Transverse colon (tissue), 4 donors: ENCODE measurements at regions not wholly inside any gene's neighbourhood (a gene's known extent, or its start where the extent isn't known, plus 50 kb on each side); places are given as distances from the start of the nearest gene placed in this dataset.

Source experiments
- DNase-seq: peaks from one replicate; pipeline ENCODE4 v3.0.0-alpha.2; 2019
- H3K27ac ChIP-seq, 4 donors: fragments of 200-600 bp; sonication (generic); 2 replicates each; pipeline ENCODE4 v1.5.1; 2016 to 2018; ENCODE audit warnings: inconsistent platforms in 4 of 4
- H3K27me3 ChIP-seq: fragments of 200-600 bp; sonication (generic); 2 replicates; pipeline ENCODE4 v1.5.1; 2017; ENCODE audit warnings: inconsistent platforms
- H3K36me3 ChIP-seq, 4 donors: fragments of 200-600 bp; sonication (generic); 2 replicates each; pipeline ENCODE4 v1.5.1; 2017 to 2019; ENCODE audit warnings: inconsistent platforms in 4 of 4
- H3K4me1 ChIP-seq, 4 donors: fragments of 200-600 bp; sonication (generic); 2 replicates each; pipeline ENCODE4 v1.5.1; 2017 to 2020; ENCODE audit warnings: inconsistent platforms in 4 of 4
- H3K4me3 ChIP-seq, 4 donors: fragments of 200-600 bp; sonication (generic); 1 replicate in 1 of 4; 2 replicates in 3 of 4; pipeline versions ENCODE4 v1.5.1 to v1.6.1; 2017 to 2019; ENCODE audit warnings: inconsistent platforms in 4 of 4
- H3K9me3 ChIP-seq, 2 donors: fragments of 200-600 bp; sonication (generic); 2 replicates each; pipeline ENCODE4 v1.5.1; 2017 to 2019; ENCODE audit warnings: inconsistent platforms in 2 of 2
- EP300 ChIP-seq: sonication (generic); formaldehyde crosslinking; IDR thresholded peaks from one replicate; pipeline ENCODE4 v1.6.1; 2017; ENCODE audit warnings: antibody characterized with exemption, low read depth
- POLR2A ChIP-seq: fragments of 450-650 bp; IDR thresholded peaks from one replicate; pipeline ENCODE4 v1.6.1; 2016; ENCODE audit warnings: antibody characterized with exemption, mild to moderate bottlenecking, moderate library complexity
- POLR2AphosphoS5 ChIP-seq, 3 donors: sonication (generic); formaldehyde crosslinking; IDR thresholded peaks; one replicate each; pipeline ENCODE4 v1.6.1; 2016; ENCODE audit warnings: antibody characterized with exemption in 3 of 3
- WGBS, 2 donors: methylation state at CpG; one replicate each; pipeline ENCODE4 v1.1.5; 2018; ENCODE audit warnings: low coverage in 1 of 2; 5-methylcytosine and 5-hydroxymethylcytosine counted together
- in situ Hi-C, 4 donors: fragments of 200-750 bp; cut with MboI; loops; one replicate each; pipeline versions ENCODE4 v1.15.0 to v1.15.1; 2017; ENCODE audit warnings: low sequenced_read_pairs in 3 of 4, low pct_ligation_motif_present in 1 of 4, low pct_unique_long_range_greater_than_20kb in 1 of 4
- intact Hi-C: fragments of 100-400 bp; cut with DNase I; formaldehyde crosslinking; loops from one replicate; pipeline ENCODE4 v1.15.1; 2023; ENCODE audit warnings: low total_unique reads
- TF ChIP-seq, protein P1 (sequence below), 5 experiments: fragments of 200-600 bp in 3 of 5; fragments of 450-650 bp in 2 of 5; sonication (generic) in 3 of 5; IDR thresholded peaks; 1 replicate in 2 of 5; 2 replicates in 3 of 5; pipeline ENCODE4 v1.5.1; 2016 to 2017; ENCODE audit warnings: antibody characterized with exemption in 5 of 5, inconsistent platforms in 3 of 5, mild to moderate bottlenecking in 2 of 5, moderate library complexity in 1 of 5

DNA sequence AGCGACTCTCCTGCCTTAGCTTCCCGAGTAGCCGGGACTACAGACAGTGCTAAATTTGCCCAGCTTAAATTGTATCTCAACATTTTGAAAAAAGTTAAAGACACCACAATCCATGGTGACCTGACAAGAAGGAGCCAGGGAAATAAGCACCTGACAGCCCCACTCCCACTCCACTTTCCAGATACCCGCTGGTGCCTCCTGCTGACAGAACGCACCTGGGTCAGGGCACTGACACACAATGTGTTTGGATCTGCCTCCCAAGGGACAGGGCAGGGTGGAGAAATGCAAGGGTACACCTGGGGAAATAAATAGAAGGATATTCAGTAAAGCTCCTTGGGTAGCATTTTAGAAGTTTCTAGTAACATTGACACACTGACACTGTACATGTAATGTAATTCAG lies 58.9 kb upstream of the OPN4 start:
- in situ Hi-C loops: loop anchor here in 1 of 4 donors (25.0 kb wide), 1 partner anchor 208 kb away; no protein-coding TSS in a partner anchor
- H3K4me3 ChIP-seq: no peak overlapping the region
- WGBS, 2 donors: 90 to 100% methylated on average over 3 to 5 of the region's 5 CpGs
- no peaks in the 10 kb centered on the region for H3K36me3 ChIP-seq
- intact Hi-C loops: no loop called here
- DNase-seq: no peak
- no peak overlapping the region for H3K27ac ChIP-seq
- TF ChIP-seq, protein P1, sequence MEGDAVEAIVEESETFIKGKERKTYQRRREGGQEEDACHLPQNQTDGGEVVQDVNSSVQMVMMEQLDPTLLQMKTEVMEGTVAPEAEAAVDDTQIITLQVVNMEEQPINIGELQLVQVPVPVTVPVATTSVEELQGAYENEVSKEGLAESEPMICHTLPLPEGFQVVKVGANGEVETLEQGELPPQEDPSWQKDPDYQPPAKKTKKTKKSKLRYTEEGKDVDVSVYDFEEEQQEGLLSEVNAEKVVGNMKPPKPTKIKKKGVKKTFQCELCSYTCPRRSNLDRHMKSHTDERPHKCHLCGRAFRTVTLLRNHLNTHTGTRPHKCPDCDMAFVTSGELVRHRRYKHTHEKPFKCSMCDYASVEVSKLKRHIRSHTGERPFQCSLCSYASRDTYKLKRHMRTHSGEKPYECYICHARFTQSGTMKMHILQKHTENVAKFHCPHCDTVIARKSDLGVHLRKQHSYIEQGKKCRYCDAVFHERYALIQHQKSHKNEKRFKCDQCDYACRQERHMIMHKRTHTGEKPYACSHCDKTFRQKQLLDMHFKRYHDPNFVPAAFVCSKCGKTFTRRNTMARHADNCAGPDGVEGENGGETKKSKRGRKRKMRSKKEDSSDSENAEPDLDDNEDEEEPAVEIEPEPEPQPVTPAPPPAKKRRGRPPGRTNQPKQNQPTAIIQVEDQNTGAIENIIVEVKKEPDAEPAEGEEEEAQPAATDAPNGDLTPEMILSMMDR (IDR thresholded peaks at IDR 0.05): no peak
- no peak for TF ChIP-seq POLR2A
- no peak for TF ChIP-seq EP300
- TF ChIP-seq POLR2AphosphoS5 (IDR thresholded peaks at IDR 0.05): no peak
- no peaks in the 10 kb centered on the region for H3K9me3 ChIP-seq
- peaks cover 0 to 4% (median 0%) of the 10 kb centered on the region in 4 donors for H3K4me1 ChIP-seq
- no peaks in the 10 kb centered on the region for H3K27me3 ChIP-seq

DNA sequence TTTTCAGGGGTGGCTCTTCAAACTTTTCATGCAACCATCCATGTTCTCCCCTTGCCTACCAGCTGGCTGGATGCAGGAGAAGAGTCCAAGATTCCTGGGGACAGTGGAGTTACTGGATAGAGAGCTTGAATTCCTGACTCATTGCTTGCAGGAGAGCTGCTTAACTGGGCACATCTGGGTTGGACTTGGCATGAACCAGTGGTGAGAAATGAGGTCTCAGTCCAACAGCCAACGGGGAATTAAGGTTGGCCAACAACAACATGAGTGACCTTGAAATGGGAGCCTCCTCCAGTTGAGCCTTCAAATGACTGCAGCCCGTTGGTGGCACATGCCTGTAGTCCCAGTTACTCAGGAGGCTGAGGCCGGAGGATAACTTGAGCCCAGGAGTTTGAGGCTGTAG lies 58.1 kb upstream of the OPN4 start:
- no peaks in the 10 kb centered on the region for H3K27me3 ChIP-seq
- no peak for TF ChIP-seq EP300
- no peak for TF ChIP-seq POLR2AphosphoS5 (IDR thresholded peaks at IDR 0.05)
- TF ChIP-seq, protein P1 (IDR thresholded peaks at IDR 0.05): no peak
- no peak for TF ChIP-seq POLR2A
- H3K4me3 ChIP-seq: no peak overlapping the region
- in situ Hi-C loops: loop anchor here in 1 of 4 donors (25.0 kb wide), 1 partner anchor 209 kb away; no protein-coding TSS in a partner anchor
- DNase-seq: no peak
- WGBS, 2 donors: 79 to 100% methylated on average over 1 to 3 of the region's 3 CpGs
- H3K36me3 ChIP-seq: no peaks in the 10 kb centered on the region
- H3K4me1 ChIP-seq: peaks cover 0 to 4% (median 0%) of the 10 kb centered on the region in 4 donors
- H3K9me3 ChIP-seq: no peaks in the 10 kb centered on the region
- intact Hi-C loops: no loop called here
- H3K27ac ChIP-seq: no peak overlapping the region

- H3K4me1 ChIP-seq: peaks cover 0 to 4% (median 0%) of the 10 kb centered on the region in 4 donors
- H3K27ac ChIP-seq: no peak overlapping the region
- H3K4me3 ChIP-seq: no peak overlapping the region
- DNase-seq: no peak
- TF ChIP-seq POLR2A (no peak), EP300 (no peak), POLR2AphosphoS5 (IDR thresholded peaks at IDR 0.05) (no peak)
- TF ChIP-seq, protein P1 (IDR thresholded peaks at IDR 0.05): no peak
- in situ Hi-C loops (loop anchor here in 1 of 4 donors (25.0 kb wide), 1 partner anchor 210 kb away; no protein-coding TSS in a partner anchor), intact Hi-C loops (no loop called here)
- 94 to 98% methylated on average over 9 to 15 of the region's 15 CpGs for WGBS, 2 donors
- H3K36me3 ChIP-seq: no peaks in the 10 kb centered on the region
- no peaks in the 10 kb centered on the region for H3K27me3 ChIP-seq
- H3K9me3 ChIP-seq: no peaks in the 10 kb centered on the region
Measured at GRCh38 chr10:86597306-86597705, 57.0 kb upstream of the OPN4 start.

DNA sequence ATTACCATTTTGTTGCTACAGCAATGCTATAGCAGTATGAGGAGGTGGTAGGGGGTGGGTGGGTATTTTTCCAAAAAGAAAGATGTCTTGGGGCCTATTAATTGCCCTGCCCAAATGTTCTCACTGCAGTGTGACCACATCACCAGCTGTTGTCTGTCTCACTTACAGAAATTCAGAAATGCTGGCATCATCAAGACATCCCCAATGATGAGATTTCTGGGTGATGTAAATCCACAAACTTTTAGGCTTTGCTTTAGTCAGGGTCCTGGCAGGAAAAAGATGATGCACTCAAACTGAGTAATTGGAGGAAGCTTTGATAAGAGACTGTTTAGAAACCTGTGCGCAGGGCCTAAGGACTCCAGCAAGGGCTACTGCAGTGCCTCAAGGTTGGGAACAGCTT lies 56.2 kb upstream of the OPN4 start:
- TF ChIP-seq, protein P1 (IDR thresholded peaks at IDR 0.05): no peak
- no peak for TF ChIP-seq POLR2AphosphoS5 (IDR thresholded peaks at IDR 0.05)
- TF ChIP-seq POLR2A: no peak
- no peak for TF ChIP-seq EP300
- 86 to 93% methylated on average over 1 of the region's 1 CpG for WGBS, 2 donors
- H3K27ac ChIP-seq: no peak overlapping the region
- no peaks in the 10 kb centered on the region for H3K27me3 ChIP-seq
- no peaks in the 10 kb centered on the region for H3K36me3 ChIP-seq
- DNase-seq: no peak
- in situ Hi-C loops (loop anchor here in 1 of 4 donors (25.0 kb wide), 1 partner anchor 211 kb away; no protein-coding TSS in a partner anchor), intact Hi-C loops (no loop called here)
- H3K4me1 ChIP-seq: peaks cover 0 to 4% (median 0%) of the 10 kb centered on the region in 4 donors
- H3K9me3 ChIP-seq: no peaks in the 10 kb centered on the region
- H3K4me3 ChIP-seq: no peak overlapping the region
